H9 (cell line): ENCODE measurements at regions not wholly inside any gene's neighbourhood (a gene's known extent, or its start where the extent isn't known, plus 50 kb on each side); places are given as distances from the start of the nearest gene placed in this dataset.

Experiments
- DNase-seq: peaks from one replicate; pipeline ENCODE4 v3.0.0-alpha.2; 2017
- H2AFZ ChIP-seq: one replicate; pipeline ENCODE4 v1.6.1; 2013; ENCODE audit warnings: mild to moderate bottlenecking, low read length, control low read depth, moderate library complexity
- H2AK5ac ChIP-seq: 2 replicates; pipeline ENCODE4 v1.6.1; 2013; ENCODE audit warnings: low read length, control low read depth, mixed read lengths; ENCODE audit not compliant: insufficient read length
- H2BK120ac ChIP-seq: one replicate; pipeline ENCODE4 v1.6.1; 2013; ENCODE audit warnings: low read depth, mild to moderate bottlenecking, low read length, control low read depth, inconsistent platforms; ENCODE audit not compliant: poor library complexity, severe bottlenecking
- H2BK12ac ChIP-seq: 2 replicates; pipeline ENCODE4 v1.6.1; 2013; ENCODE audit warnings: low read length, control low read depth, mixed read lengths, low read depth; ENCODE audit not compliant: insufficient read length
- H2BK15ac ChIP-seq: 2 replicates; pipeline ENCODE4 v1.6.1; 2013; ENCODE audit warnings: low read depth, low read length, control low read depth
- H2BK20ac ChIP-seq: one replicate; pipeline ENCODE4 v1.6.1; 2013; ENCODE audit warnings: low read depth, mild to moderate bottlenecking, low read length, control low read depth, inconsistent platforms; ENCODE audit not compliant: poor library complexity, severe bottlenecking
- H2BK5ac ChIP-seq: 2 replicates; pipeline ENCODE4 v1.6.1; 2013; ENCODE audit warnings: low read length, control low read depth, mixed read lengths; ENCODE audit not compliant: insufficient read length
- H3K14ac ChIP-seq: 2 replicates; pipeline ENCODE4 v1.6.1; 2013; ENCODE audit warnings: low read length, control low read depth; ENCODE audit not compliant: insufficient read depth
- H3K18ac ChIP-seq: 2 replicates; pipeline ENCODE4 v1.6.1; 2013; ENCODE audit warnings: low read depth, mild to moderate bottlenecking, mixed read lengths, low read length, control low read depth; ENCODE audit not compliant: insufficient read length
- H3K23ac ChIP-seq: 2 replicates; pipeline ENCODE4 v1.6.1; 2013; ENCODE audit warnings: low read length, control low read depth, mixed read lengths, low read depth; ENCODE audit not compliant: insufficient read length
- H3K23me2 ChIP-seq: 2 replicates; pipeline ENCODE4 v1.6.1; 2013; ENCODE audit warnings: low read depth, mild to moderate bottlenecking, mixed read lengths, low read length, control low read depth; ENCODE audit not compliant: insufficient read length, poor library complexity, severe bottlenecking
- H3K27ac ChIP-seq: 2 replicates; pipeline ENCODE4 v1.5.1; 2013; ENCODE audit warnings: low read length, control low read depth, mixed read lengths, low read depth; ENCODE audit not compliant: insufficient read length
- H3K27me3 ChIP-seq: 2 replicates; pipeline ENCODE4 v1.6.1; 2013; ENCODE audit warnings: low read length, control low read depth, inconsistent platforms; ENCODE audit not compliant: insufficient read depth
- H3K4ac ChIP-seq: 2 replicates; pipeline ENCODE4 v1.6.1; 2013; ENCODE audit warnings: low read depth, mild to moderate bottlenecking, control low read depth, inconsistent platforms, low read length, moderate library complexity
- H3K4me1 ChIP-seq: 2 replicates; pipeline ENCODE4 v1.6.1; 2013; ENCODE audit warnings: low read length, control low read depth, inconsistent platforms; ENCODE audit not compliant: insufficient read depth
- H3K4me2 ChIP-seq: 2 replicates; pipeline ENCODE4 v1.6.1; 2013; ENCODE audit warnings: low read length, control low read depth, mixed read lengths; ENCODE audit not compliant: insufficient read length, insufficient read depth
- H3K56ac ChIP-seq: 2 replicates; pipeline ENCODE4 v1.6.1; 2013; ENCODE audit warnings: low read depth, mild to moderate bottlenecking, mixed read lengths, low read length, control low read depth; ENCODE audit not compliant: insufficient read length
- H3K79me1 ChIP-seq: 2 replicates; pipeline ENCODE4 v1.6.1; 2013; ENCODE audit warnings: low read depth, mild to moderate bottlenecking, moderate library complexity, low read length, control low read depth, inconsistent platforms; ENCODE audit not compliant: insufficient read depth, poor library complexity, severe bottlenecking
- H3K79me2 ChIP-seq: 2 replicates; pipeline ENCODE4 v1.6.1; 2013; ENCODE audit warnings: low read length, control low read depth, inconsistent platforms; ENCODE audit not compliant: insufficient read depth
- H3K9ac ChIP-seq: 2 replicates; pipeline ENCODE4 v1.6.1; 2013; ENCODE audit warnings: low read length, control low read depth, mixed read lengths; ENCODE audit not compliant: insufficient read length; ENCODE audit errors: extremely low read depth
- H3K9me3 ChIP-seq: one replicate; pipeline ENCODE4 v1.6.1; 2013; ENCODE audit warnings: low read depth, low read length, inconsistent platforms; ENCODE audit not compliant: control insufficient read depth
- H3T11ph ChIP-seq: one replicate; pipeline ENCODE4 v1.6.1; 2013; ENCODE audit warnings: mild to moderate bottlenecking, low read length, control low read depth, inconsistent platforms
- H4K20me1 ChIP-seq: one replicate; pipeline ENCODE4 v1.6.1; 2013; ENCODE audit not compliant: control insufficient read depth, insufficient read length, insufficient read depth
- H4K5ac ChIP-seq: 2 replicates; pipeline ENCODE4 v1.6.1; 2013; ENCODE audit warnings: low read depth, mild to moderate bottlenecking, mixed read lengths, low read length, control low read depth; ENCODE audit not compliant: insufficient read length
- H4K8ac ChIP-seq: replicated peaks from 2 replicates; pipeline ENCODE4 v1.6.1; 2013; ENCODE audit warnings: low read length, control low read depth, mixed read lengths, low read depth; ENCODE audit not compliant: insufficient read length
- H4K91ac ChIP-seq: 2 replicates; pipeline ENCODE4 v1.6.1; 2013; ENCODE audit warnings: low read depth, mild to moderate bottlenecking, moderate library complexity, mixed read lengths, low read length, control low read depth; ENCODE audit not compliant: insufficient read length
- H3K27ac Mint-ChIP-seq, 3 experiments: 2 replicates in 2 of 3; 3 replicates in 1 of 3; pipeline ENCODE4 v1.8.0; 2020 to 2021; ENCODE audit warnings: mixed read lengths in 3 of 3, mild to moderate bottlenecking in 1 of 3, moderate library complexity in 1 of 3
- H3K27me3 Mint-ChIP-seq: 2 replicates; pipeline ENCODE4 v1.8.0; 2021; ENCODE audit warnings: low read depth, mild to moderate bottlenecking, moderate library complexity, mixed read lengths
- H3K36me3 Mint-ChIP-seq, 3 experiments: 2 replicates in 2 of 3; 3 replicates in 1 of 3; pipeline ENCODE4 v1.8.0; 2020 to 2021; ENCODE audit warnings: low read depth in 3 of 3, mixed read lengths in 3 of 3; ENCODE audit not compliant: insufficient read depth in 1 of 3
- H3K4me1 Mint-ChIP-seq, 2 experiments: 2 replicates each; pipeline ENCODE4 v1.8.0; 2020; ENCODE audit warnings: mixed read lengths in 2 of 2
- H3K4me3 Mint-ChIP-seq, 2 experiments: 2 replicates in 1 of 2; 3 replicates in 1 of 2; pipeline ENCODE4 v1.8.0; 2020 to 2021; ENCODE audit warnings: mild to moderate bottlenecking in 2 of 2, mixed read lengths in 2 of 2, moderate library complexity in 1 of 2
- H3K9me3 Mint-ChIP-seq, 2 experiments: 2 replicates in 1 of 2; 3 replicates in 1 of 2; pipeline ENCODE4 v1.8.0; 2020; ENCODE audit warnings: mild to moderate bottlenecking in 2 of 2, mixed read lengths in 2 of 2, moderate library complexity in 1 of 2
- CTCF ChIP-seq: fragments of 200-600 bp; sonication (generic); conservative IDR thresholded peaks from 3 replicates; pipeline ENCODE4 v1.8.0; 2021; ENCODE audit warnings: antibody characterized with exemption, mild to moderate bottlenecking
- WGBS: extraction: QIAGEN DNeasy Blood & Tissue Kit; methylation state at CpG from one replicate; pipeline ENCODE4 v1.1.7; 2013; ENCODE audit warnings: missing lambda C conversion rate, low lambda C conversion rate, mixed read lengths; ENCODE audit not compliant: insufficient read length; ENCODE audit errors: extremely low coverage; 5-methylcytosine and 5-hydroxymethylcytosine counted together

DNA sequence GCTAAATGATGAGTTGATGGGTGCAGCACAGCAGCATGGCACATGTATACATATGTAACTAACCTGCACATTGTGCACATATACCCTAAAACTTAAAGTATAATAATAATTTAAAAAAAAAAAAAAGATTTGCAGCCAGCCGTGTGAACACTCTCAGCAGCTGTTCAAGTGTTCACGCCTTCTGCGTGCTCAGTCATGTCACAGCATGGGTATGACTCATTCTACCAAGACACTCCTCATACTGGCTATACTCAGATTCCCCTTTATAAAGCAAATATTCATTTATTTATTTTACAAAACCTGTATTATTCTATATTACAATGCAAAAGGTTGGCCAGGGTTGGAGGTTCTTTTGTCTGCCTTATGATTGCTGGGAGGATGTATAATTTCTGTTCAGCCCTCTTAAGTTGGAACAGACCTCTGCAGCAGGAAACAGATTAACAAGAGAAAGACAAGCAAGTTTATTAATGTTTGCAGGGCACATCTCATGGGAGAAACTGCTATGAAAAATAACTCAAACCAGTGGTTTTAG, 1230.6 kb upstream of the CHAC2 start:
- H4K20me1 ChIP-seq = no peaks in the 10 kb centered on the region
- no peak overlapping the region for H2AFZ ChIP-seq
- H2BK120ac ChIP-seq = no peak overlapping the region
- H3K9me3 Mint-ChIP-seq = no peaks in the 10 kb centered on the region
- no CpG with 5 or more reads among the region's 3 CpGs for WGBS
- no peak overlapping the region for H2BK15ac ChIP-seq
- H3K9ac ChIP-seq = no peak overlapping the region
- no peaks in the 10 kb centered on the region for H3K36me3 Mint-ChIP-seq
- no peak overlapping the region for H3K4me2 ChIP-seq
- H2BK12ac ChIP-seq = no peak overlapping the region
- no peak overlapping the region for H3K23ac ChIP-seq
- H3K18ac ChIP-seq = no peak overlapping the region
- H3K4me1 Mint-ChIP-seq = peaks cover 0 to 2% of the 10 kb centered on the region in 2 experiments; a peak in 1 of 4 replicates
- no peak overlapping the region for H3K27ac Mint-ChIP-seq
- H2AK5ac ChIP-seq = no peak overlapping the region
- TF ChIP-seq CTCF = no peak
- H3K27me3 Mint-ChIP-seq = no peaks in the 10 kb centered on the region
- H2BK20ac ChIP-seq = no peak overlapping the region
- no peak overlapping the region for H3T11ph ChIP-seq
- no peaks in the 10 kb centered on the region for H3K79me2 ChIP-seq
- DNase-seq = no peak
- H4K8ac ChIP-seq = no peak overlapping the region
- no peaks in the 10 kb centered on the region for H3K79me1 ChIP-seq
- H3K14ac ChIP-seq = no peak overlapping the region
- H2BK5ac ChIP-seq = no peak overlapping the region
- H3K56ac ChIP-seq = no peak overlapping the region
- H4K91ac ChIP-seq = no peak overlapping the region
- H3K9me3 ChIP-seq = no peaks in the 10 kb centered on the region
- H3K27me3 ChIP-seq = no peaks in the 10 kb centered on the region
- H3K4me1 ChIP-seq = no peaks in the 10 kb centered on the region
- H3K4ac ChIP-seq = no peak overlapping the region
- no peak overlapping the region for H4K5ac ChIP-seq
- H3K23me2 ChIP-seq = no peaks in the 10 kb centered on the region
- no peak overlapping the region for H3K4me3 Mint-ChIP-seq
- no peak overlapping the region for H3K27ac ChIP-seq
